ENCODE measurements at regions not wholly inside any gene's neighbourhood (a gene's known extent, or its start where the extent isn't known, plus 50 kb on each side); places are given as distances from the start of the nearest gene placed in this dataset.

DNA sequence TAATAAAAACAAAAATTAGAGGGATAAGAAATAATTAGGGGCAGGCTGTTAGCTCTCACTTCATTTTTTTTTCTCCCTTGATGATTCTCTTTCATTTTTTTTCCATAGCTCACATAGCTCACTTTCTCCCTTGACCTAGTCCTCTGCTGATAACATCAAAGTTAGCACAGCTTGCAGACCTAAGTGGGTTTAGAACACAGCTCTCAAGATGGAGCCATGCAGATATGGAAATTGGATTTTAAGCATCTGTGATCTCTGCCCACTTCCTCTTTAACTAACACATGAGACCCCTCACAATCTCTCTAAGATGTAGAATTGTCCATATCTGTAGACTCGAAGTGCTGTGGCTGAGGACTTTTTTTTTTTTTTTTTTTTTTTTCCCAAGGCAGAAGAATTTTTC, 257.1 kb downstream of the SOX4 start:
- no peaks in the 10 kb centered on the region for H3K9me3 Mint-ChIP-seq (ENCODE audit: low read depth, unreplicated experiment)

DNA sequence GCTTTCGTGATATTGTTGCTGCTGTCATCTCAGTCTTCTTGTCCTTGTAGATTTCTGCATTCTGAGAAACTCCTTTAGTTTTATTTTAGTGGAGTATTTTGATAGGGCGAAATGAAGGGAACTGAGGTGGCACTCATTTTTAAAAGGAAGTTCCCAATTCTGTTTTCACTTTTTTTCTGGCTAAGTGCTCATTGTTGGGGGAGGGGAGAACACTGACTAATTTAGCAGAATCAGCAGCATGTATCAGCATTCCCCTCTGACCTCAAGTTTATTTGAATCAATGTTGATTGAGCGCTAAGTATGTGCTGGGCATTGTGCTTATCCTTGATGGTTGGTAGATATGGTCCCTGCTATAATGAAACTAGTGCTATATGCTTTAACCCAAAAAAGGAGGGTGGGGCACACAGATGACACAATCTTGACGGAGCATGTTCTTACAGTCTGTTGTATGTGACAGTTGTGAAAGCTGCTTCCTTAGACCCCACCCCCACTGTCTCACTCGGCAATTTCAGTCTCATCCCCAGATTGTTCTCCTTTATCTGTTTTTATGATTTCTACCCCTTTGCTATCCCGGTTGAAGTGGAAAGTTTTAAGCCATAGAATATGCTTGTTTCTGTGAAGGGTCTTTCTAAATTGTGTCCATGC, 262.4 kb downstream of the SOX4 start:
- Mint-ChIP-seq H3K27ac (ENCODE audit: unreplicated experiment) (no peak overlapping the region), H3K27me3 (ENCODE audit: unreplicated experiment) (no peaks in the 10 kb centered on the region), H3K36me3 (ENCODE audit: insufficient read depth, unreplicated experiment) (no peaks in the 10 kb centered on the region), H3K9me3 (ENCODE audit: low read depth, unreplicated experiment) (no peaks in the 10 kb centered on the region), H3K4me1 (ENCODE audit: low read depth, unreplicated experiment) (peaks cover 9% of the 10 kb centered on the region), H3K4me3 (ENCODE audit: low read depth, unreplicated experiment) (no peak overlapping the region)
- no TSS peak for BruUV-seq (replicated peaks)
- no peak for DNase-seq
- no peak for TF ChIP-seq CTCF (IDR thresholded peaks at IDR 0.05; ENCODE audit: unreplicated experiment)
- CTCF ChIA-PET: no interaction called here
- intact Hi-C loops (cut with micrococcal nuclease; ENCODE audit: unreplicated experiment): no loop called here

More for the DNA sequence above, 257.1 kb downstream of the SOX4 start:
- no peak for DNase-seq
- Mint-ChIP-seq H3K4me1 (ENCODE audit: low read depth, unreplicated experiment) (peaks cover 24% of the 10 kb centered on the region), H3K27me3 (ENCODE audit: unreplicated experiment) (no peaks in the 10 kb centered on the region), H3K27ac (ENCODE audit: unreplicated experiment) (no peak overlapping the region), H3K4me3 (ENCODE audit: low read depth, unreplicated experiment) (no peak overlapping the region), H3K36me3 (ENCODE audit: insufficient read depth, unreplicated experiment) (peaks cover 6% of the 10 kb centered on the region)
- CTCF ChIA-PET: interaction anchor here (0.6 to 0.8 kb wide), 5 partner anchors 20 to 1249 kb away, joined by 3 to 6 read pairs (median 4); no protein-coding TSS in a partner anchor
- intact Hi-C loops (cut with micrococcal nuclease; ENCODE audit: unreplicated experiment): no loop called here
- BruUV-seq (replicated peaks): no TSS peak
- no peak for TF ChIP-seq CTCF (IDR thresholded peaks at IDR 0.05; ENCODE audit: unreplicated experiment)

GRCh38 chr6:21856456-21856825, 262.9 kb downstream of the SOX4 start:
- no peak overlapping the region for H3K4me3 Mint-ChIP-seq (ENCODE audit: low read depth, unreplicated experiment)
- no peaks in the 10 kb centered on the region for H3K36me3 Mint-ChIP-seq (ENCODE audit: insufficient read depth, unreplicated experiment)
- intact Hi-C loops (cut with micrococcal nuclease; ENCODE audit: unreplicated experiment): no loop called here
- H3K27me3 Mint-ChIP-seq (ENCODE audit: unreplicated experiment): no peaks in the 10 kb centered on the region
- H3K27ac Mint-ChIP-seq (ENCODE audit: unreplicated experiment): no peak overlapping the region
- no peak for TF ChIP-seq CTCF (IDR thresholded peaks at IDR 0.05; ENCODE audit: unreplicated experiment)
- no peak for DNase-seq
- no peaks in the 10 kb centered on the region for H3K9me3 Mint-ChIP-seq (ENCODE audit: low read depth, unreplicated experiment)
- CTCF ChIA-PET: no interaction called here
- BruUV-seq (replicated peaks): no TSS peak
- peaks cover 9% of the 10 kb centered on the region for H3K4me1 Mint-ChIP-seq (ENCODE audit: low read depth, unreplicated experiment)

GRCh38 chr6:21856844-21857243, 263.3 kb downstream of the SOX4 start:
- H3K27ac Mint-ChIP-seq (ENCODE audit: unreplicated experiment): no peak overlapping the region
- CTCF ChIA-PET: interaction anchor here (0.6 kb wide), 1 partner anchor 205 kb away, joined by 4 read pairs; no protein-coding TSS in a partner anchor
- H3K9me3 Mint-ChIP-seq (ENCODE audit: low read depth, unreplicated experiment): no peaks in the 10 kb centered on the region
- H3K4me1 Mint-ChIP-seq (ENCODE audit: low read depth, unreplicated experiment): peaks cover 9% of the 10 kb centered on the region
- DNase-seq: no peak
- no peak for TF ChIP-seq CTCF (IDR thresholded peaks at IDR 0.05; ENCODE audit: unreplicated experiment)
- H3K27me3 Mint-ChIP-seq (ENCODE audit: unreplicated experiment): no peaks in the 10 kb centered on the region
- no peak overlapping the region for H3K4me3 Mint-ChIP-seq (ENCODE audit: low read depth, unreplicated experiment)
- H3K36me3 Mint-ChIP-seq (ENCODE audit: insufficient read depth, unreplicated experiment): no peaks in the 10 kb centered on the region
- no TSS peak for BruUV-seq (replicated peaks)
- intact Hi-C loops (cut with micrococcal nuclease; ENCODE audit: unreplicated experiment): no loop called here

Data from Calu3 (cell line).